AG10803 (cell line): ENCODE measurements at regions not wholly inside any gene's neighbourhood (a gene's known extent, or its start where the extent isn't known, plus 50 kb on each side); places are given as distances from the start of the nearest gene placed in this dataset.

Experiments
- DNase-seq: peaks from one replicate; pipeline ENCODE4 v3.0.0; 2010; ENCODE audit warnings: low read depth
- H3K4me3 ChIP-seq: 2 replicates; pipeline ENCODE4 v1.5.1; 2011; ENCODE audit warnings: mild to moderate bottlenecking, low read length, control low read depth
- TF ChIP-seq, protein P1 (sequence below): conservative IDR thresholded peaks from 2 replicates; pipeline ENCODE4 v1.5.1; 2011; ENCODE audit warnings: mild to moderate bottlenecking, low read length, control low read depth, inconsistent platforms

DNA sequence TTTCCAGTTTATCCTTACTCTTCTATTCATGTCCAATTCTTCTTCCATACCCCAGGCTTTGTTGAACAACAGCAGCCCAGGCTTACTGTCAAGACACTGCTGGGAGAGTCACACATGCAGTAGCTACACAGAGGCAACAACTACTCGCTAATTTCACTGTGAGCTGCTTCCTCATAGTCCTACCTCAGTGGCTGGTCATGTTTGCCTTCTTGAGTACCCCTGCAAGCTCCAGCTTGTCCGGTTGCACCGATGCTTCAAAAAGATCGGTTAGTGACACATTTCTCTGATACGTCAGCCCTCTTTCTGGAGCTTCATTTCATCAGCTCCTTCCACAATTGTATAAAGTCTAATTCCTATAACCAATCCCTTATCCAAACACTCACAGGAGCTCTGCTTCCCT lies 246.7 kb upstream of the NFIA start:
- no peak for DNase-seq
- no peak overlapping the region for H3K4me3 ChIP-seq
- TF ChIP-seq, protein P1, sequence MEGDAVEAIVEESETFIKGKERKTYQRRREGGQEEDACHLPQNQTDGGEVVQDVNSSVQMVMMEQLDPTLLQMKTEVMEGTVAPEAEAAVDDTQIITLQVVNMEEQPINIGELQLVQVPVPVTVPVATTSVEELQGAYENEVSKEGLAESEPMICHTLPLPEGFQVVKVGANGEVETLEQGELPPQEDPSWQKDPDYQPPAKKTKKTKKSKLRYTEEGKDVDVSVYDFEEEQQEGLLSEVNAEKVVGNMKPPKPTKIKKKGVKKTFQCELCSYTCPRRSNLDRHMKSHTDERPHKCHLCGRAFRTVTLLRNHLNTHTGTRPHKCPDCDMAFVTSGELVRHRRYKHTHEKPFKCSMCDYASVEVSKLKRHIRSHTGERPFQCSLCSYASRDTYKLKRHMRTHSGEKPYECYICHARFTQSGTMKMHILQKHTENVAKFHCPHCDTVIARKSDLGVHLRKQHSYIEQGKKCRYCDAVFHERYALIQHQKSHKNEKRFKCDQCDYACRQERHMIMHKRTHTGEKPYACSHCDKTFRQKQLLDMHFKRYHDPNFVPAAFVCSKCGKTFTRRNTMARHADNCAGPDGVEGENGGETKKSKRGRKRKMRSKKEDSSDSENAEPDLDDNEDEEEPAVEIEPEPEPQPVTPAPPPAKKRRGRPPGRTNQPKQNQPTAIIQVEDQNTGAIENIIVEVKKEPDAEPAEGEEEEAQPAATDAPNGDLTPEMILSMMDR: no peak

DNA sequence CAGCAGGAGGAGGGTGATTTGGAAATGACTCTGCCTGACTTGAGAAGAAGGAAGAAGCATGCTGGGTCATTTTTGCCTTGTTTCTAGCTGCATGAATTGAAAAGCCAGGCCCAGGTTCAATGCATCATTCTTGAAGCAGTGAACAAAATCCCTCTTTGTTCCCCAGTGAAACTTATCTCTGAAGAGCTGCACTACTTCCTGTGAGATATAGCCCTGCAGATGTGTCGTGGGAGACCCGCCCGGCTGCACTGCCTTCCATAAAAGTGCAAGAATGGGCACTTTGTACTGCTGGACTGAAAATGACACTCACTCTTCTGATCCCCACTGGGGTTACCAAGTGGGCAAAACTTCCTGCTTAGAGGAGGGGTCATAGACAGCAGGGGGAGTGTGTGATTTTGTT lies 249.2 kb upstream of the NFIA start:
- no peak overlapping the region for H3K4me3 ChIP-seq
- no peak for DNase-seq
- TF ChIP-seq, protein P1: no peak

DNA sequence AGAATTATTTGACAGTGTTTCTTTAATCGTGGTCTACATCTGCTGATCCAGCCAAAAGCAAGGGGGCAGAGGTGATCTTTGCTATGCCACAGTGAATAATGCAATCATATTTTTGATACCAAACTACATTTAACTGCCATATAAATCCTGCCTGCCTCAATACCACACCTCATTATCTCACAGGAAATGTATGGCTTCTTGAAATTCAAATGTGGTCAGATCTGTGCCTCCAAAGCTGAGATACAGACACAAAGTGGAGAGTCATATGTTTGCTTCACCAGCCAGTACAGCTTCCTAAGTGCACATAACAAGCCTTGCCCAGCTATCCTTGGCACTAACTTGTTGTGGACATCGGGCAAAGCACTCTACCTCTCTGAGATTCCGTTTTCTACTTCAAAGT lies 250.0 kb upstream of the NFIA start:
- DNase-seq: no peak
- no peak overlapping the region for H3K4me3 ChIP-seq
- TF ChIP-seq, protein P1: no peak

DNA sequence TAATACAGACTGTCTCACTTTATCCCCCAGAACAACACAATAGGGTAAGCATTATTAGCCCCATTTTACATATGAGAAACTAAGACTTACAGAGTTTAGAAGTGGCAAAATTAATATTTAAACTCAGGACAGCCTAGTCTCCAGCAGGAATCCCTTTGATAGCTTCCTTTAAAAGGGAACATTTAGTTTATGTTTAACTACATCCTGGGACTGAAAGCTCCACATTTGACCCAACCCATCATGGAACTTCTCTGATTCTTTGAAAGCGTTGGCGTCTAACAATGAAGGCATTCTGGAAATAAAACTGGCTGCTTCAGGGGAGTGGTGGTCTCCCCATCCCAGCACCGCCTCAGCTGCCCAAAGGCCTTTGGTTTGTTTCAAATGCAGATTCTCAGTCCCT lies 250.6 kb upstream of the NFIA start:
- DNase-seq: no peak
- TF ChIP-seq, protein P1: no peak
- H3K4me3 ChIP-seq: no peak overlapping the region

DNA sequence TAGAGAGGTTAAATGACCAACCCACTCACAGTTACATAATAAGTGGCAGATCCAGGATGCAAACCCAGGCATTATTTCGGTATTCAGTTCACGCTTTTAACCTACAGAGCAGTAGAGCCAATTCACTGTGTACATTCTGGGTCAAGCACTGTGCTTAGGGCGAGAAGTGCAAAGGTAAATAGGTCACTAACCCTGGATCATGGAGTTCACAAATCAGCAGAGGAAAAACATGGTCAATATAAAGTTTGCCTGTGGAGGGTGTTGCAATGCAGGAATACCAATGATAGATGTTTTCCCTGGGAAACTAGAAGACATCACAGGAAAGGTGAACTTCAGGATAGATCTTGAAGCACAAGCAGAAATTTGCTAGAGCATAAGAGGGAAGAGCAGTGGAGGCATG lies 253.4 kb upstream of the NFIA start:
- no peak overlapping the region for H3K4me3 ChIP-seq
- DNase-seq: no peak
- TF ChIP-seq, protein P1: no peak

DNA sequence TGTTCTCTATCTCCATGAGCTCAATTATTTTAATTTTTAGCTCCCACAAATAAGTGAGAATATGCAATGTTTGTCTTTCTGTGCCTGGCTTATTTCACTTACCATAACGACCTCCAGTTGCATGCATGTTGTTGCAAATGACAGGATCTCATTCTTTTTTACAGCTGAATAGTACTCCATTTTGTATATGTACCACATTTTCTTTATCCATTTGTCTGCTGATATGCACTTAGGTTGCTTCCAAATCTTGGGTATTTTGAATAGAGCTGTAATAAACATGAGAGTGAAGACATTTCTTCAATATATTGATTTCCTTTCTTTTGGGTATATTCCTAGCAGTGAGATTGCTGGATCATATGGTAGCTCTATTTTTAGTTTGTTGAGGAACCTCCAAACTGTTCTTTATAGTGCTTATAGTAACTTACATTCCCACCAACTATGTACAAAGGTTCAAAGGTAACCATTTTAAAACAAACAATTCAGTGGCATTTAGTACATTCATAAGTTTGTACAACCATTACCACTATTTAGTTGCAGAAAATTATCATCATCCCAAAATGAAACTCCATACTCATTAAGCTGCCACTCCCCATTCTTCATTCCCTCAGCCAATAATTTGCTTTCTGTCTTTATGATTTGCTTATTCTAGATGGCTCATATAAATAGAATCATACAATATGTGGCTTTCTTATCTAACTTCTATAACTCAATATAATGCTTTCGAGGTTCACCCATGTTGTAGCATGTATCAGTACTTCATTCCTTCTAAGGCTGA lies 255.9 kb upstream of the NFIA start:
- no peak overlapping the region for H3K4me3 ChIP-seq
- no peak for DNase-seq
- TF ChIP-seq, protein P1: no peak

DNA sequence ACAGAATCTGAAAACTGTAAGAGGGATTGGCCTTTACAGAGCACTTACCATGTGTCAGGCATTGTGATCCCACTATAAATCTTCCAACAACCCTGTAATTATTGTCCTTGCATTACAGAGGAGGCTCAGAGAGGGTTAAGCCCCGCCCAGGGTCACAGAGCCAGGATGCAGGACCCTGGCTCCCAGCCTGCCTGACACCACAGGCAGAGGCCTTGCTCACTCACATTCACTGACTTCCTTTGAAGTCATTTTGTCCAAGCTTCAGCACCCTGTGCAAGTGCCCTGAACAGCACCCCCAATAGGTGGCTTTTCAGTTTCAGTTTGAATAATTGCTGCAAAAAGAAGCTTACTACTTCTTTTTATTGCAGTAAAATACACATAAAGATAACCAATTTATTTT lies 256.8 kb upstream of the NFIA start:
- TF ChIP-seq, protein P1: no peak
- DNase-seq: no peak
- no peak overlapping the region for H3K4me3 ChIP-seq
